Fibroblast of peridontal ligament (primary cell): ENCODE measurements at regions not wholly inside any gene's neighbourhood (a gene's known extent, or its start where the extent isn't known, plus 50 kb on each side); places are given as distances from the start of the nearest gene placed in this dataset.
"Not testable (repeated sequence)": the region's sequence is repeated elsewhere in the genome, so short reads cannot be mapped to it uniquely, and the experiment has no call there.

Experiments used
- DNase-seq: peaks from one replicate; pipeline ENCODE4 v3.0.0-alpha.2; 2010; ENCODE audit errors: extremely low read depth

DNA sequence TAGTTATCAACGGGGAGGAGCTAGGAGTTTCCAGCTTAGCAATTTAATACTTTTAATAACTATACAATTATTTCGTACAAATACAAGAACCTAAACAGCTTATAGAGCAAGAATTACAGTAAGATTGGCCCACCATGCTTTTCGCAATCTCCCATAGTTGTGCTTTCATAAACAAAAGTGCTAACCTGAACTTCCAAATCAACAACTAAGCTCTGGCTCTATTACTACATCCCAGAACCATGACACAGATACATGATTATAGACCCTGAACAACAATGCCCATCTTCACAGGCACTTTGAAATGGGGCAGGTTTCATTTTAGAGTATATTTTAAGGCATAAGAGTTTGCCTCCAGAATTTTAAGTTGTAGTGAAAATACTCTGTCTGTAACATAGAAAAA, 203.5 kb downstream of the DMRTA1 start:
- no peak for DNase-seq

DNA sequence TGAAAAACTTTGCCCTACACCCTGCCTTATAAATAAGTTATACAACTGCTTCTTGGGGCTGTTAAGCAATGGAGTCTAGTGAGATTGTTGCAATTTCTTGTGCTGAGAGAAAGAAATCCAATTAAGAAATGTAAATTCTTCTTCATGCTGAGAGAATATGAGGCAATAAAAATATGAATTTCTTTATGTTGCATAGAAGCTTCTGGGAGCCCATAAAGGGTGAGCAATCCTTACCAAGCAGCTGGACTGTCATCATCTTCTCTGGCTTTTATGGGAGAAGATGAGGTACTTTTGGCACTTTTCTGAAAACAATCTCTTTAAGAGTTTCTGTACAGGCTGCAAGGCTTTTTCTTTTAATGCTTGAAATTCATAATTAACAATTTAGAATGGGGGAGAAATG, 204.3 kb downstream of the DMRTA1 start:
- no peak for DNase-seq

DNA sequence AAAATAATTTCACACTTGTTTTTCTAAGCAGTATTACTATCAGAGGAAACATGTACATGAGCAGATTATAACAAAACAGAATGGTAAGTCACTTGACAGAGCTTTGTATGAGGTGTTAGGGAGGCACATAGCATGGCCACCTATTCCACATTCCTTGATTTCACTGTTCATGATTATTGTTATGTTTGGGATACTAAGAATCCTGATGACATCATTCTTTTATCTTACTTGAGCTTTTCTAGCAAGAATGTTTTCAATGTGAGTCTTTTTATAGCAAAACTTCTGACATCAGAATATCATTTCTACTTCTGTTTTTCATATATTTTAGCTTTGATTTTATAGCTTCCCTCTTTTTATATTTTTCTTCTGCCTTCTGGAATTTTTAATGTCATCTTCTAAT, 208.2 kb downstream of the DMRTA1 start:
- no peak for DNase-seq

DNA sequence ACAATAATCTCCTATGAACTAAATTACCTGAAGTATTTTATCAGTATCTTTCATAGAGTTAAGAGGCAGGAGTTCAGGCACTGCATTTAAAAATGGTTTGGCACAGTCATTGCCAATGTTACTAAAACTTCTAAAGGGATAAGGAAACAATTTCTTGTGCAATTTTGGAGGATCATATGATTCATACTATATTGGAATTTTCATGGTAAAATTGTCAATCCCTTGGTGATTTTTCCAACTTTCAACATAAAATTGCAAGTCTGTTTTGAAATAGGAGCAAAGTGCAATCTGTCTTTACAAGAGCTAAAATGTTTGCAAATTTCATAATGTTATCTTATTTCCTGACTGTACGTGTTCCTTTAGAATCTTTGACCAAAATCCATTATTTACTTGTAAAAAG, 211.1 kb downstream of the DMRTA1 start:
- peak; percentile 85 for DNase-seq

DNA sequence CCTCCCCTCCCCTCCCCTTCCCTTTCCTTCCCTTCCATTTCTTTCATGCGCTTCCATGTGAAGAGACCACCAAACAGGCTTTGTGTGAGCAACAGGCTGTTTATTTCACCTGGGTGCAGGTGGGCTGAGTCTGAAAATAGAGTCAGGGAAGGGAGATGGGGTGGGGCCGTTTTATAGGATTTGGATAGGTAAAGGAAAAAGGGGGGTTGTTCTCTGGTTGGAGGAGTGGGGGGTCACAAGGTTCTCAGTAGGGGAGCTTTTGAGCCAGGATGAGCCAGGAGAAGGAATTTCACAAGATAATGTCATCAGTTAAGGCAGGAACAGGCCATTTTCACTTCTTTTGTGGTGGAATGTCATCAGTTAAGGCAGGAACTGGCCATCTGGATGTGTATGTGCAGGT, 211.9 kb downstream of the DMRTA1 start:
- DNase-seq = not testable (repeated sequence)

DNA sequence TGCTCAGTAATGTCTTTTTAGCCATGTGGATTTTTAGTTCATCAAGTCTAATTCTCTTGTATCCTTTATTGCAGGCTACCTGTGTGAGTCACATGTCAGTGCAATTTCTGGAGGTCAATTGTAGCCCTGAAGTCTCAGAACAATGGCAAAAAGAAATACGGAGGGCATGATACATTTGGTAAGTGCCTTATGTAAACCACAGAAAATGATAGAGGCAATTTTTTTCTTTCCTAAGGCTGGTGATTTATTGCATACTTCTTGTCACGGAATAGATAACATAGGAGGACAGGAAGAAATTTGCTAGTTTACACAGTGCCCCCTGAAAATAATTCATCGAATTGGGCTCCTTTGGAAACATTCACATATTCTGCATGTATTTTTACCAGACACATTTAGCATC, 235.9 kb downstream of the DMRTA1 start:
- peak; percentile 19 for DNase-seq

DNA sequence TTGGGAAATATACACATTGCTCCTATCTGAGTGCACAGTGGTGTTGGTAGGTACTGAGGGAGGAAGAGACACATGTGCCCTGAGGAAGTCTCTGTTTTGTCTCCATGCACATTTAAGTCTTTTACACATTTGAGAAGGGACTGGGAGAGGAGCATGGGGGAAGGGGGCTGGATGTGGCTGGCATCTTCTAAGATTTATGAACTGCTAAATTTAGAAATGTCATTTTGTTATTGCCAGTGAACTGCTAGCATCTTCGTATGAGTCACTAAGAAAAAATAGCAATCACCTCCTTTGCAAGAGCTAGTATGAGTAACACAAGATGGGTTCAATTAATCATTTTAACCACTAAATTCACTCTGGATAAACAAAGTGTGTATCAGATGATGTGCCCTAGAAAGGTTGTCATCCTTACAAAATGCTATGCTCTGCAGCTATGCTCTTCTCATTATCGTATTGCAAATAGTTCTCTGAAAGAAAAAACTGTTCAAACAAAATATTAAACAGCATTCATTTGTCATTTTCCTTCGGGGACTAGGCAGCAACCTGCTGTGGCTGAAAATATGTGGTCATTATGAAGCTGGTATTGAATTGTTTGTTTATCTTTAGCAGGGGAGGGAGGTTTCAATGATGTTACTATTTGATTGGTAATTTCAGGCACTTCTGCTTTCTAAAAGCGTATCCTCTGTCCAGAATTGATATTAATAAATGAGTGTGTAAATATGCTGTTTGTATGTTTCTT, 236.5 kb downstream of the DMRTA1 start:
- DNase-seq = peak; percentile 82

DNA sequence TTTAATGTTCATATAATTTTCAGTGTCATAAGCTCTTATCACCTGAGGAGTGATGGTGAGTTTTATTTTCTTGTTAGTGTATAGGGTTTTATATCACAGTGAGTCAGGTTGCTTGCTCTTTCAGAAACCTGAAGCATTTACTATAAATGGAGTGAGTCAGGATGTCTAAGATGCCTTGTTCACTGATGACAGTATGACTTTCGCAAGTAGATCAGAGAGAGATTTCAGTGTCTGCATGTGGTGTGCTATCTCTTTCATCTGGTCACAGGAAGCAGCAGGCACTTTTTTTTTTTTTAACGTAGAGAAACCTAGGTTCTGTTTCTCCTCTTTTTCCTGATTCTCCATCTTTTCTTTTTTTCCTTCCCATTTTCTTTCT, 237.1 kb downstream of the DMRTA1 start:
- peak; percentile 64 for DNase-seq

DNA sequence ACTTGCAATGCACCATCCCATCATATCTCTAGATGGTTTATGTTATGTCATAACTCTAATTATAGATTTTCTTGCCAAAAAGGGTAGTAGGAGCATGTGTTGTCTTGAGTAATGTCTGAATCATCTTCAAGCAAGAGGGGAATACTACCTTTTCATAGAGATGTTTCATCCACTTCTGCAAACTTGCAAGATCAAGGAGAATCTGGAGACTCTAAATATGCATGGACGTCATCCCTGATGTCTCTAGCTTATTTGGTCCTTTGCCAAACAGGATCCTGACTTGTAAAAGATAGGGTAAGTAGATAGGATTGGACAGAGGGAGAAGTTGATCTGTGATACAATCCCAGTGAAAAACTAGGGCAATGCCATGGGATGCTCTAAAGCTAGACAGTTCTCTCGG, 246.5 kb downstream of the DMRTA1 start:
- peak; percentile 24 for DNase-seq

DNA sequence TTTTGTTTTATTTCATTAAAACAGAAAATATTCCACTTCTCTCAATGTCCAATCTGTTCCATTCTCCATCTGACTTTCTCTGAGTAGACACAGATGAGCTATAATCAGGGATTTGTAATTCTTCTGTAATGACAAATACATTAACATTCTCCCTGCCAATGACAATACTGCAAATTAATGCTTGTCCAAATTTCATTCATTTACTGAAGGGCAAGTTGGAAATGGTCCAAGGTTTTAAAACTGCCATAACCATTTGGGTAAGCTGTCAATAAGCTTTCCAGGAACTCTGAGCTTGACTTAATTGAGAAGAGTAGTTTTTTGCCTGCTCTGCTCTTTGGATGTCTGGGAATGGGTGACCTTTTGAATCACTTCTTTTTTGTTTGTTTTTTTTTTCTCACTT, 253.5 kb downstream of the DMRTA1 start:
- DNase-seq = no peak

DNA sequence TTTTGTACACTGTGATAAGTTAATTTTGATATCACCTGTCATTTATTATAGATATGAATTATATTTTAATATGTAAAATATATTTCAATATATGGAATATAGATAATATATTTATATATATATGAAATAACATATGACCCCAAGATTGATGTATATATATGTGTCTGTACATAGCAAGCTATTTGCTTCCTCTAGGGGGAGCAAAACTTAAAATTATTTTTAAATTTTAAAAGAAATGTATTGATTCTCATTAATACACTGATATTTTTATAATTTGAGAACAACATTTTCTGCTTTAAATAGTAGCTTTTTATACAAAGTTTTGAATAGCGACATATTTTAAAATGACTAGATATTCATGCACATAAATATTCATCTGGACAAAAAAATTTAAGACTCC, 272.0 kb downstream of the DMRTA1 start:
- no peak for DNase-seq

DNA sequence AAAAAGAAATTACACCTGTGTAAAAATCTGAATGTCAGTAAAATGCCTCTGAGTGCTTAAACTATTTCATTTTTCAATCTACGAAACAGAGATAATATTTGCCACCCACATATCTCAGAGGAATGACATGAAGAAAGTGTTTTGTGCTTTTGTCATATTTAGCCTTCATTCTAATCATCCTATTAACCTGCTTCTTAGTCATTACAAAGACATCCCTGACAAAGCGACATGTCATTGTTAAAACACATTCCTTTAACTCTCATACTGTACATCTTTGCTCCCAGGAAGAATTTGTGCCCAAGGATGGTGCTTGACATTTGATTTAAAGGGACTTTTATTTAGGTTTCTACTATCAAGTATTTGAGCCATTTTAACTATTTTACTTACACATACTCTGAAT, 275.9 kb downstream of the DMRTA1 start:
- no peak for DNase-seq

DNA sequence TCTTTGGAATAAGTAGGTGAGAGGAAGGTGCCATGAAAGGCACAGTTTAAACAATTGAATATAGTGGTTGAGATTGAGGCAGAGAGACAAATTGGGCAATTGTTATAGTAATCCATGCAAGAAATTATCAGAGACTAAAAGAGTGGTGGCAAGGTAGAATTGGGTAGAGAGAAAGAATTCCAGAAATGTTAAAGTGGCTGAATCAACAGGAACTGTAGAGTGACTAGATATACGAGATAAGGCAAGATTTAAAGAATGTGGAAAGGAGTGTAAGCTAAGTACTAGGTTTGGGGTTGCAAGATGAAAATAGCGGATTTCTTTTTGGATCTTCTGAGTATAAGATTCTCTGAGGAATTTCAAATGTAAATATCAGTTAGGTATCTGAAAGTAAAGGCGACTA, 285.2 kb downstream of the DMRTA1 start:
- DNase-seq = no peak

DNA sequence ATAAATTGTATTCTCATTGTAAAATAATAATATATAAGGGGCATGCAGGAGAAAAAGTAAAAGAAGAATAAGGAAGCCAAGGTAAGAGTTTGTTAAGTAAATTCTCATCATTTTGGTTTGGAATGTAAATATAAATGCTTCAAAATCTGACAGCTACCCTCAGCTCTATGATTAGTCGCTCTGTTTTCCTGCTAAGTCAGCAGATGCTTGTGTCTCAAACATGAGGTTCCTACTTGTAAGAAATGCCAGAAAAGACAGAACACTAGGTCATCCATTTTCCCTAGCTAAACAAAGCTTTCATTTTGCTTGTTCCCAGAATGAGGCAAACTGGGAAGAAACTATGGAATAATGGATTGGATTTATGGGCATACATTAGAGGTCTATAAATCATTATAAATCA, 293.1 kb downstream of the DMRTA1 start:
- DNase-seq = no peak

DNA sequence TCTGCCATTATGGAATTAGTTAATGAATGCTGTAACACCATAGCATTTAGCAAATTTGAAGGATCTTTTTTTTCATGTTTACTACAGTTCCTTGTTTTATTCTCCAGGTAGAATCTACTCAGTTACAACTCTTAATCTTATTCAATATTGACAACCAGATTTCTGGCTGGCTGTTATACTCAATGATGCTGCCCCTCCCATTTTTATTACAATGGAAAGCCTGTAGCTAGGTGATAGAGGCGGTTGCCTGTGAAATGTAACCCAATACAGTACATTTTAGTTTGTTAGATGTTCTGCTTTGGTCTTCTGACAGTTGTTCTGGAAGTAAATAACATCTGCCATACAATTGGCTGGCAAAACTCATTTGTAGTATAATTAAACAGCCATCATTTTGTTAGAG, 294.2 kb downstream of the DMRTA1 start:
- no peak for DNase-seq

DNA sequence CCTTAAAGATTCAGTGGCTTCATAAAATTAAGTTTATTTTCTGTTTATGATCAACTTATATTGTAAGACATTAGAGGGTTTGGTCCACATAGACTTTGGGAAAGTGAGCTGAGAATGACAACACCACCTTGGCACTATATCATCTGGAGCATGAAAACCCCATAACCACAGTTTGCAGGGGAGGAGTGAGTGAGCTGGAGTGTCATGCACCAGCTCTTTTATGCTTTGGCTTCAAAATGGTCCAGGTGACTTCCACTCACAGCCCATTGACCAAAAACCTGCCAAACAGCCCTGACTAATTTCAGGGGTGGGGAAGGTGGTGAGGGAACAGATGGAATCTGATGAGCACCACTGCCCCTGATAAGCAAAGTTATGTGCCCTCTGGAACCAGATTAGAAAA, 295.8 kb downstream of the DMRTA1 start:
- DNase-seq = no peak

DNA sequence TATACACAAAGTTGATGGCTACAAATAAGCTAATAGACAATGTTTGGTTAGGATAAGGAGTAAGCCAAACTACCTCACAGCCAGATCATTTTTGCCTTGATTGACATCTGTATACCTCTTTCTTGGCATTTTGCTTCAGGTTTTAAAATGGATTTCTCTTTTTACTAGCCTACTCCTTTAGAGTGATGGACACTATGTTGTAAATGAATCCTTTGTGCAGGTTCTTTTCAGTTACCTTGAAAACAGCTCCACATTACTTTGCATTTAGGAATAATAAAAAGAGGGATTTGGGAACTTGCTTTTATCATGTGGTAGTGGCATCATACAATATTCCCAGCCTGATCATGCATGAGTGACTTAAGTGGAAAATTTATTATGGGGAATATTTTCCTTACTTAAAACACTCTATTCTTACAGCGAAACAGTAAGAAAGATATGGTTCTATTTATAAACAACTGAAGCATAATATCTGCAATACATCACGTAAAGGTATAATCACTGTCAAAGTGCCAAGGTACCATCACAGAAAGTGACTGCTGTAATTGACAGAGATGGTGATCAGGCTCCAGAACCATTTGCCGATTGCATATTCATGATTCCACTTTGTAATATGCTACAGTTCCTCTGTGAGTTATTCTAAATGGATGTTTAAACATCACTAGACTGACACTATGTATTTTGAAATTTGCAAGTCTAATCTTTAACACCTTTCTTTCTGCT, 327.0 kb downstream of the DMRTA1 start:
- no peak for DNase-seq

DNA sequence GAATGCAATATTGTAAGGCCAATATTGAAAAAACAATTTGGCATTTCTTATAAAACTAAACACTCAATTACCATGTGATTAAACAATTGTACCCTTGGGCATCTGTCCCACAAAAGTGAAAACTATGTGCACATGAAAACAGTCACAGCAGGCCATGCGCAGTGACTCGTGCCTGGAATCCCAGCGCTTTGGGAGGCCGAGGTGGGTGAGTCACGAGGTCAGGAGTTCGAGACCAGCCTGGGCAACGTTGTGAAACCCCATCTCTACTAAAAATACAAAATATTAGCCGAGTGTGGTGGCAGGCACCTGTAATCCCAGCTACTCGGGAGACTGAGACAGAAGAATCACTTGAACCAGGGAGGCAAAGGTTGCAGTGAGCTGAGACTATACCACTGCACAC, 343.7 kb downstream of the DMRTA1 start:
- no peak for DNase-seq

DNA sequence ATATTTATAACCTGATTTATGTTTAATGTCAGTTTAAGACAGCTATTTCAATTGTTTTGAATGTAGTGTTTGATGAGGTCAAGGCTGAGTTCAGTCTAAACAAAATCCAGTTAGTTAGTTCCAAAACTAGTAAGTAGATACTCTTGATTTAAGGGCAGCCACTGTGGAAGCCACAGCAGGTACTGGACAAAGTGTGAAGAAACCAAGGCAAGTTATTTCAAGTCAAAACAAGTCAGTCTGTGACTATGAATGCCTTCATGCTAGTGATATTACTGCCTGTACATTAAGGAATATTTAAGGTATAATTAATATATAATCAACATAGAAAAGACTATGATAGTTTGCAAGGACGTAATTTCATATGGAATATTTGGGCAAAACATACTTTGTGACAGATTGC, 362.3 kb downstream of the DMRTA1 start:
- DNase-seq = no peak

DNA sequence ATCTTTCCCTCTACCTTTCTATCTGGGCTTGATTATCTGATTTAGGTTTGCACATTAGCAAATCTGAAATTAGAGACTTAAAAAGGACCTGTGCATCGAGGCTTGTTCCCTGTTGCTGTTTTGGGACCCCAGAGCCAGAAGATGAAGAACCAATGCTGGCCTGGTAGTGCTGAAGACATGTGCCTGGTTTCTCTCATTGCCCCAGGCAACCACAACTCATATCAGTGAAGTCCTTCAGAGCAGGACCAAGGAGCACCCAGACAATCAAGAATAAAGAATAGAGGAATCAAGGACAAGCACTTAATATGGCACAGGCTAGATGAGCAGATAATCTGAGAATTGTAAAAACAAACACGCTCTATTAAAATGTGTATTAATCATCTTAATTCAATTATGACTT, 362.7 kb downstream of the DMRTA1 start:
- no peak for DNase-seq

DNA sequence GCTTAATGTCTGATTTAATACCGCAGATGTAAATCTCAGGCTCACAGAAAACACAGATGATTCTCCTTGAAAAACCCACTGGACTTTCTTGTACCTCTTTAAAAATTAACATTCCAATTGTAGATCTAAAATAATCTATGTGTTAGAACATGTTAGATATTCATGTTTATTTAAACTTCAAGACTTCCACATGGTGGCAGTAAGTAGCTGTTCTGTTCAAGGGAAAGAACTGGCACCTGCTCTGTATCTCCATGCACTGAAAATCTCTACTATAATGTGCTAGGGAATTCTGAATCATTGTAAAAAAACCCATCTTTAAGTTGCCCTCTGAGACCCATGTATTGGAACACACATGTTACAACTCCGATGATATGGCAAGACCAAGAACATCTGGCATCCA, 366.9 kb downstream of the DMRTA1 start:
- DNase-seq = peak; percentile 68

DNA sequence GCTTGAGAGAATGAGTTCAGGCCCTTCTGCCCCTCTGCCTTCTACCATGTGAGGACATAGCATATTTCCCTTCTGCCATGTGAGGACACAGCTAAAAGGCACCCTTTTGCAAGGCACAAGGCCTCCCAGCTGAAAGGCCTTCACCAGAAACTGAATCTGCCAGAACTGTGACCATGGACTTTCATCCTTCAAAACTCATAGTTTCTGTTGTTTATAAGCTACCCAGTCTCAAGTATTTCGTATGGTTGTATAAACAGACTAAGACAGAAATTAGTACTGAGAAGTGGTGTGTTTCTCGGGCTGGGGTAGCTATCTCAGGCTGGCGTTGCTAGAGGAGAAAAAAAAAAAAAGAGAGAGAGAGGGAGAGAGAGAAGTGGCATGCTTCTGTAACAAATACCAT, 368.6 kb downstream of the DMRTA1 start:
- no peak for DNase-seq

DNA sequence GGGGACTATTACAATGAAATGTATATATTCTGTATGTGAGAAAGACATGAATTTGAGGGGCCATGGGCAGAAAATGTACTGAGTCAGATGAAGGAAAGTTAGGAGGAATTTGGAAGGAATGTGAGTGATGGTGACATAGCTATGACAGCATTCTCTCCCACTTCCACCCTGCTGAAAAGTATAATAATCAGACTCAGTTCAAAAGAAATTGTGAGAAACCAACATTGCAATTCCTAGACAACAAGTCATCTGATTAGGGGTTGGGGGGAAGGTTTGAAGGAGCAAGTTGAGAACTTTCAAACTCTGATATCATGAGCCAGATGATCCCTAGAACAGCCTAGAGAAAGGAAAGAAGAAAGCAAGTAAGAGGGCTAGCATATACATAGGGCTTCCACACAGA, 370.6 kb downstream of the DMRTA1 start:
- DNase-seq = peak; percentile 57

DNA sequence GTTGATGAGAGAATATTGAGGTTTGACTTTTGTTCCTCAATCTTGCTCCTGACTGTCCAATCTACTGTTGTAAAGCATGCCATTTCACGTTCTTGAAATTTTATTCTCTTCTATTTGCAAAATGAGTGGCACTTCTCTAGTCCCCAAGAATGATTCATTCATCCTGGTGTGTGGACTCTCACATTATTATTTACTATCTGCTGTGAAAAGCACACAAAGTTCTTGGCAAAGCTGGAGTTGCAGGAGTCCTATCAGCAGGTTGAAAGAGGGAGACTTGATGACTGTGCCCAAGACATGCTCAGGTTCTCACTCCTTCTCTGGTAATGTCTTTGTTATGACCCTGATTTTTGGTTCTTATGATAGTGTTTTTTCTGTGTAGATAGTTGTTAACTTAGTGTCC, 382.6 kb downstream of the DMRTA1 start:
- no peak for DNase-seq
